K562 (cell line): ENCODE measurements at regions not wholly inside any gene's neighbourhood (a gene's known extent, or its start where the extent isn't known, plus 50 kb on each side); places are given as distances from the start of the nearest gene placed in this dataset.

Experiments used
- ATAC-seq: fragments of 200-7000 bp; cut with Tn5 transposase; 3 replicates; pipeline ENCODE4 v1.9.1; 2020; ENCODE audit warnings: moderate library complexity
- BruUV-seq: library from RNA; stranded (reverse); fragments of 400-500 nt; replicated peaks from 2 replicates; lab custom pipeline; 2021; lab: Mats Ljungman, UMichigan
- CTCF ChIA-PET: fragments of 300-600 bp; formaldehyde crosslinking; extraction: SDS; loops from one replicate; lab custom pipeline; 2021; ENCODE audit warnings: low intra/inter-chr PET ratio; lab: Yijun Ruan, JAX
- POLR2A ChIA-PET: fragments of 300-600, 350-650 bp; sonication (Branson Sonifier 250); formaldehyde crosslinking; extraction: SDS; loops from one replicate; lab custom pipeline; 2021; ENCODE audit warnings: antibody characterized with exemption, inconsistent platforms; lab: Yijun Ruan, JAX
- DNase-seq, 4 experiments: peaks; one replicate each; pipeline versions ENCODE4 v3.0.0 to v3.0.0-alpha.2; 2011 to 2018; ENCODE audit warnings: low spot score in 3 of 4, mixed read lengths in 3 of 4; ENCODE audit errors: extremely low read depth in 1 of 4
- FAIRE-seq: peaks from 2 replicates; lab custom pipeline; 2011; peaks lifted over from hg19 to GRCh38; lab: Jason Lieb, UNC
- H2AFZ ChIP-seq: 2 replicates; pipeline ENCODE4 v1.6.0; 2011; ENCODE audit warnings: low read depth, low read length, control low read depth, inconsistent platforms
- H3K27ac ChIP-seq: fragments of 200-600 bp; 3 replicates; pipeline ENCODE4 v1.8.0; 2011; ENCODE audit warnings: low read depth, mild to moderate bottlenecking, control low read depth, inconsistent platforms, low read length, moderate library complexity, mixed read lengths; ENCODE audit errors: extremely low read depth
- H3K27me3 ChIP-seq, 2 experiments: fragments of 300-600 bp in 1 of 2; 2 replicates in 1 of 2; 3 replicates in 1 of 2; pipeline versions ENCODE4 v1.6.0 to v1.8.0; 2011; ENCODE audit warnings: inconsistent platforms in 2 of 2, low read length in 2 of 2, mild to moderate bottlenecking in 1 of 2, mixed read lengths in 1 of 2, moderate library complexity in 1 of 2; ENCODE audit not compliant: control insufficient read depth in 2 of 2, insufficient read depth in 2 of 2
- H3K36me3 ChIP-seq: fragments of 300-600 bp; 3 replicates; pipeline ENCODE4 v1.8.0; 2011; ENCODE audit warnings: mild to moderate bottlenecking, low read length, inconsistent platforms; ENCODE audit not compliant: control insufficient read depth, insufficient read depth
- H3K4me1 ChIP-seq, 2 experiments: fragments of 200-600 bp in 1 of 2; replicated peaks in 1 of 2; 2 replicates in 1 of 2; 3 replicates in 1 of 2; pipeline versions ENCODE4 v1.5.1 to v1.8.0; 2011; ENCODE audit warnings: inconsistent platforms in 2 of 2, low read length in 2 of 2, mild to moderate bottlenecking in 1 of 2, mixed read lengths in 1 of 2, moderate library complexity in 1 of 2; ENCODE audit not compliant: control insufficient read depth in 2 of 2, insufficient read depth in 2 of 2
- H3K4me2 ChIP-seq: 2 replicates; pipeline ENCODE4 v1.6.1; 2011; ENCODE audit warnings: low read length, control low read depth, inconsistent platforms, mixed read lengths; ENCODE audit not compliant: insufficient read depth
- H3K4me3 ChIP-seq: fragments of 200-600 bp; sonication (generic), shearing (Covaris generic); 2 replicates; pipeline ENCODE4 v1.5.1; 2016; ENCODE audit warnings: control low read depth, inconsistent platforms
- H3K79me2 ChIP-seq: fragments of 200-600 bp; 3 replicates; pipeline ENCODE4 v1.8.0; 2011; ENCODE audit warnings: low read length, inconsistent platforms; ENCODE audit not compliant: control insufficient read depth, insufficient read depth
- H3K9ac ChIP-seq, 2 experiments: 2 replicates each; pipeline versions ENCODE4 v1.6.0 to v1.6.1; 2011; ENCODE audit warnings: low read depth in 2 of 2, low read length in 2 of 2, control low read depth in 1 of 2, inconsistent platforms in 1 of 2, mild to moderate bottlenecking in 1 of 2, mixed read lengths in 1 of 2; ENCODE audit not compliant: insufficient read depth in 1 of 2
- H3K9me1 ChIP-seq: one replicate; pipeline ENCODE4 v1.6.0; 2011; ENCODE audit warnings: inconsistent platforms, mild to moderate bottlenecking, low read length, moderate library complexity; ENCODE audit not compliant: control insufficient read depth, insufficient read depth
- H3K9me3 ChIP-seq: replicated peaks from 2 replicates; pipeline ENCODE4 v1.5.1; 2011; ENCODE audit warnings: low read depth, low read length, inconsistent platforms; ENCODE audit not compliant: control insufficient read depth, insufficient read depth
- H4K20me1 ChIP-seq: replicated peaks from 2 replicates; pipeline ENCODE4 v1.6.1; 2011; ENCODE audit warnings: low read length, inconsistent platforms, mixed read lengths; ENCODE audit not compliant: control insufficient read depth, insufficient read depth
- CHD4 ChIP-seq: fragments of 200-600 bp; sonication (generic); IDR thresholded peaks from 3 replicates; pipeline ENCODE4 v1.6.1; 2012; ENCODE audit warnings: low read depth, mild to moderate bottlenecking, mixed read lengths, low read length, inconsistent platforms; ENCODE audit not compliant: insufficient read depth, insufficient replicate concordance, poor library complexity, severe bottlenecking
- FIP1L1 ChIP-seq: fragments of 200-400 bp; formaldehyde crosslinking; IDR thresholded peaks from 2 replicates; pipeline ENCODE4 v1.6.1; 2018; ENCODE audit warnings: mild to moderate bottlenecking, low read depth, low read length; ENCODE audit not compliant: poor library complexity, severe bottlenecking
- KLF1 ChIP-seq: fragments of 450-650 bp; IDR thresholded peaks from 2 replicates; pipeline ENCODE4 v1.6.1; 2016; ENCODE audit warnings: missing genetic modification characterization, missing compliant biosample characterization
- NR2C2 ChIP-seq, 2 experiments: fragments of 200-800 bp in 1 of 2; sonication (Bioruptor generic) in 1 of 2; sonication (generic) in 1 of 2; formaldehyde crosslinking in 1 of 2; IDR thresholded peaks; 2 replicates each; pipeline versions ENCODE4 v1.6.1 to v1.8.0; 2016 to 2022; ENCODE audit warnings: mild to moderate bottlenecking in 1 of 2, missing compliant biosample characterization in 1 of 2, missing genetic modification characterization in 1 of 2, missing genetic modification reagents in 1 of 2
- PCBP1 ChIP-seq: fragments of 200-400 bp; formaldehyde crosslinking; IDR thresholded peaks from 2 replicates; pipeline ENCODE4 v1.6.1; 2018; ENCODE audit warnings: mild to moderate bottlenecking, low read depth, low read length; ENCODE audit not compliant: poor library complexity, severe bottlenecking
- POLR2G ChIP-seq: fragments of 200-400 bp; formaldehyde crosslinking; IDR thresholded peaks from 2 replicates; pipeline ENCODE4 v1.6.1; 2017; ENCODE audit warnings: low read depth, mild to moderate bottlenecking, antibody characterized with exemption, low read length, moderate library complexity
- SLC30A9 ChIP-seq: fragments of 250-450 bp; sonication (Bioruptor Pico); IDR thresholded peaks from 2 replicates; pipeline ENCODE4 v1.8.0; 2022; ENCODE audit warnings: mild to moderate bottlenecking, moderate library complexity
- SMARCA5 ChIP-seq: fragments of 450-650 bp; IDR thresholded peaks from 2 replicates; pipeline ENCODE4 v1.6.1; 2016
- WGBS: fragments of 100-300 bp; shearing (Covaris generic); methylation state at CpG from one replicate; pipeline ENCODE4 v1.1.6; 2016; ENCODE audit warnings: low coverage, mixed read lengths; ENCODE audit not compliant: insufficient coverage; ENCODE audit errors: missing lambda C conversion rate; 5-methylcytosine and 5-hydroxymethylcytosine counted together
- in situ Hi-C: fragments of 300-500 bp; cut with MboI; formaldehyde crosslinking; loops from 4 replicates; pipeline ENCODE4 v1.15.0; 2018; ENCODE audit warnings: inconsistent platforms, mixed read lengths
- intact Hi-C: fragments of 100-400 bp; cut with micrococcal nuclease; formaldehyde crosslinking; loops from 2 replicates; pipeline ENCODE4 v1.14.2; 2022
- TF ChIP-seq, protein P1 (sequence below): fragments of 250-450 bp; sonication (Bioruptor Pico); IDR thresholded peaks from 2 replicates; pipeline ENCODE4 v1.8.0; 2021; ENCODE audit warnings: moderate library complexity, mild to moderate bottlenecking, inconsistent platforms
- TF ChIP-seq, protein P2 (sequence below): fragments of 450-650 bp; formaldehyde crosslinking; IDR thresholded peaks from 2 replicates; pipeline ENCODE4 v1.4.0; 2022; ENCODE audit warnings: missing genetic modification characterization

DNA sequence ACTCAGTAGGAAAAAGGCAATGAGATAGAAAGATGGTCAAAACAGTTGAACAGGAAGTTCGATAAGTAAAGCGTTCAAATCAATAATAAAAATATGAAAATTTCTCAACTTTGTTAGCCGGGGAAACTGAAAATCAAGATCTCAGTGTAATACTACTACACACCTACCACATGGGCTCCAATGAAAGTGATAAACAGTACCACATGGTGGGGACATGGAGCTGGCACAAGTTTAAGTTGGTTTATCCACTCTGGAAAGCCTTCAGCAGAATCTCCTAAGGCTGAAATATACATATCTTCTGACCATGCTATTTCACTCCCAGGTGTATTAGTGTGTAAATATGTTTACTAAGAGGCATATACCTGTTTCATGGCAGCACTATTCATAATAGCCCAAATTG is 126.8 kb downstream of the NXNL2 start (continued):
- no peak for TF ChIP-seq KLF1 (tag)
- TF ChIP-seq SLC30A9 (CRISPR knock-in tag) = no peak

DNA sequence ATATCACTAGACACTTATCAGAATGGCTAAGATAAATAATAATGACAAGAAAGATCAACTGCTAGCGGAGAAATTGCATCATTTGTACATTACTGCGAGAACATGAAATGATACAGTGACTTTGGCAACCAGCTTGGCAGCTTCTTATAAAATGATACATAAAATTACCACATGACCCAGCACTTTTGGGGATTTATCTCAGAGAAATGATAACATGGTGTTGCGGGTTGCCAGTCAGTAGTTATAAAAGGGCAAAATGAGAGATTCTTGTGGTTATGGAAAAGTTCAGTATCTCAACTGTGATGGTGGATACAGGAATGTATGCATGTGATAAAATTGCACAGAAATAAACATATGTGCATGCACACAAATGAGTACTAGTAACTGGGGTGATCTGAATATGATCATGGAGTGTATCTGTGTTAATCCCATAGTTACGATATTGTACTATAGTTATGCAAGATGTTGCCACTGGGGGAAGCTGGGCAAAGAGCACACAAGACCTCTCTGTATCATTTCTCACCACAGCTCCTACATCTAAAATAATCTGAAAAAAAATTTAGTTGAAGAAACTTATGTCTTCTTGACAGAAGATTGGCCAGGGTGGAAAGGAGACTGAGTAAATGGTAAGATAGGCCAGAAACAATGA is 128.9 kb downstream of the NXNL2 start:
- Histone ChIP-seq H2AFZ (no peak overlapping the region), H3K4me1 (no peaks in the 10 kb centered on the region), H3K27me3 (no peaks in the 10 kb centered on the region), H3K4me3 (no peak overlapping the region), H3K27ac (no peak overlapping the region), H3K79me2 (no peaks in the 10 kb centered on the region), H3K4me2 (no peak overlapping the region), H3K36me3 (no peaks in the 10 kb centered on the region), H3K9me3 (no peaks in the 10 kb centered on the region), H3K9ac (no peak overlapping the region), H4K20me1 (no peaks in the 10 kb centered on the region), H3K9me1 (no peaks in the 10 kb centered on the region)
- in situ Hi-C loops = no loop called here
- no TSS peak for BruUV-seq
- ChIA-PET POLR2A (no interaction called here), CTCF (no interaction called here)
- ATAC-seq (no peak), DNase-seq (no peak), FAIRE-seq (no peak)
- WGBS = 15% methylated on average over 4 of the region's 4 CpGs
- intact Hi-C loops = no loop called here
- TF ChIP-seq FIP1L1 (no peak), PCBP1 (no peak), SMARCA5 (no peak), NR2C2 (CRISPR knock-in tag; IDR thresholded peaks at IDR 0.05) (no peak), NR2C2 (tag; IDR thresholded peaks at IDR 0.05) (no peak), POLR2G (no peak), CHD4 (no peak)
- TF ChIP-seq, protein P1, sequence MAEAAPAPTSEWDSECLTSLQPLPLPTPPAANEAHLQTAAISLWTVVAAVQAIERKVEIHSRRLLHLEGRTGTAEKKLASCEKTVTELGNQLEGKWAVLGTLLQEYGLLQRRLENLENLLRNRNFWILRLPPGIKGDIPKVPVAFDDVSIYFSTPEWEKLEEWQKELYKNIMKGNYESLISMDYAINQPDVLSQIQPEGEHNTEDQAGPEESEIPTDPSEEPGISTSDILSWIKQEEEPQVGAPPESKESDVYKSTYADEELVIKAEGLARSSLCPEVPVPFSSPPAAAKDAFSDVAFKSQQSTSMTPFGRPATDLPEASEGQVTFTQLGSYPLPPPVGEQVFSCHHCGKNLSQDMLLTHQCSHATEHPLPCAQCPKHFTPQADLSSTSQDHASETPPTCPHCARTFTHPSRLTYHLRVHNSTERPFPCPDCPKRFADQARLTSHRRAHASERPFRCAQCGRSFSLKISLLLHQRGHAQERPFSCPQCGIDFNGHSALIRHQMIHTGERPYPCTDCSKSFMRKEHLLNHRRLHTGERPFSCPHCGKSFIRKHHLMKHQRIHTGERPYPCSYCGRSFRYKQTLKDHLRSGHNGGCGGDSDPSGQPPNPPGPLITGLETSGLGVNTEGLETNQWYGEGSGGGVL (CRISPR knock-in tag) = no peak
- TF ChIP-seq, protein P2, sequence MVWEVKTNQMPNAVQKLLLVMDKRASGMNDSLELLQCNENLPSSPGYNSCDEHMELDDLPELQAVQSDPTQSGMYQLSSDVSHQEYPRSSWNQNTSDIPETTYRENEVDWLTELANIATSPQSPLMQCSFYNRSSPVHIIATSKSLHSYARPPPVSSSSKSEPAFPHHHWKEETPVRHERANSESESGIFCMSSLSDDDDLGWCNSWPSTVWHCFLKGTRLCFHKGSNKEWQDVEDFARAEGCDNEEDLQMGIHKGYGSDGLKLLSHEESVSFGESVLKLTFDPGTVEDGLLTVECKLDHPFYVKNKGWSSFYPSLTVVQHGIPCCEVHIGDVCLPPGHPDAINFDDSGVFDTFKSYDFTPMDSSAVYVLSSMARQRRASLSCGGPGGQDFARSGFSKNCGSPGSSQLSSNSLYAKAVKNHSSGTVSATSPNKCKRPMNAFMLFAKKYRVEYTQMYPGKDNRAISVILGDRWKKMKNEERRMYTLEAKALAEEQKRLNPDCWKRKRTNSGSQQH = no peak
